ENCODE measurements at regions not wholly inside any gene's neighbourhood (a gene's known extent, or its start where the extent isn't known, plus 50 kb on each side); places are given as distances from the start of the nearest gene placed in this dataset.
A peak's percentile ranks its signal among the peaks of the same experiment; 100 is the strongest.

GRCh38 chr7:25707768-25708620 lies 444.0 kb upstream of the NFE2L3 start:
- TF ChIP-seq CTCF (IDR thresholded peaks at IDR 0.05; ENCODE audit: control insufficient read depth, extremely low read depth, insufficient read depth), result no peak
- no peak for DNase-seq (ENCODE audit: low read depth)

GRCh38 chr7:25710959-25711358 lies 441.0 kb upstream of the NFE2L3 start:
- no peak overlapping the region for H3K4me3 ChIP-seq (ENCODE audit: low read depth, low read length)
- DNase-seq (ENCODE audit: low read depth), result peak; percentile 89
- TF ChIP-seq CTCF (IDR thresholded peaks at IDR 0.05; ENCODE audit: control insufficient read depth, extremely low read depth, insufficient read depth), result no peak

More at GRCh38 chr7:25707768-25708620, 444.0 kb upstream of the NFE2L3 start:
- H3K4me3 ChIP-seq (ENCODE audit: low read depth, low read length), result no peak overlapping the region

- no peak for TF ChIP-seq CTCF (IDR thresholded peaks at IDR 0.05; ENCODE audit: control insufficient read depth, extremely low read depth, insufficient read depth)
These were observed 440.1 kb upstream of the NFE2L3 start for GRCh38 chr7:25711940-25712339.

GRCh38 chr7:25712500-25712899 lies 439.5 kb upstream of the NFE2L3 start:
- H3K4me3 ChIP-seq (ENCODE audit: low read depth, low read length), result no peak overlapping the region
- DNase-seq (ENCODE audit: low read depth), result no peak
- no peak for TF ChIP-seq CTCF (IDR thresholded peaks at IDR 0.05; ENCODE audit: control insufficient read depth, extremely low read depth, insufficient read depth)

More at GRCh38 chr7:25711940-25712339, 440.1 kb upstream of the NFE2L3 start:
- DNase-seq (ENCODE audit: low read depth), result peak; percentile 27
- H3K4me3 ChIP-seq (ENCODE audit: low read depth, low read length), result no peak overlapping the region

GRCh38 chr7:25714013-25714412 lies 438.0 kb upstream of the NFE2L3 start:
- no peak for TF ChIP-seq CTCF (IDR thresholded peaks at IDR 0.05; ENCODE audit: control insufficient read depth, extremely low read depth, insufficient read depth)
- DNase-seq (ENCODE audit: low read depth), result no peak
- H3K4me3 ChIP-seq (ENCODE audit: low read depth, low read length), result no peak overlapping the region

GRCh38 chr7:25716421-25716820 lies 435.6 kb upstream of the NFE2L3 start:
- no peak for TF ChIP-seq CTCF (IDR thresholded peaks at IDR 0.05; ENCODE audit: control insufficient read depth, extremely low read depth, insufficient read depth)
- no peak for DNase-seq (ENCODE audit: low read depth)
- no peak overlapping the region for H3K4me3 ChIP-seq (ENCODE audit: low read depth, low read length)

- H3K4me3 ChIP-seq (ENCODE audit: low read depth, low read length), result no peak overlapping the region
- peak; percentile 50 for DNase-seq (ENCODE audit: low read depth)
- TF ChIP-seq CTCF (IDR thresholded peaks at IDR 0.05; ENCODE audit: control insufficient read depth, extremely low read depth, insufficient read depth), result no peak
These were observed 433.4 kb upstream of the NFE2L3 start for GRCh38 chr7:25718596-25718995.

Measured in LNCaP clone FGC (cell line).